ENCODE measurements at regions not wholly inside any gene's neighbourhood (a gene's known extent, or its start where the extent isn't known, plus 50 kb on each side); places are given as distances from the start of the nearest gene placed in this dataset.

DNA sequence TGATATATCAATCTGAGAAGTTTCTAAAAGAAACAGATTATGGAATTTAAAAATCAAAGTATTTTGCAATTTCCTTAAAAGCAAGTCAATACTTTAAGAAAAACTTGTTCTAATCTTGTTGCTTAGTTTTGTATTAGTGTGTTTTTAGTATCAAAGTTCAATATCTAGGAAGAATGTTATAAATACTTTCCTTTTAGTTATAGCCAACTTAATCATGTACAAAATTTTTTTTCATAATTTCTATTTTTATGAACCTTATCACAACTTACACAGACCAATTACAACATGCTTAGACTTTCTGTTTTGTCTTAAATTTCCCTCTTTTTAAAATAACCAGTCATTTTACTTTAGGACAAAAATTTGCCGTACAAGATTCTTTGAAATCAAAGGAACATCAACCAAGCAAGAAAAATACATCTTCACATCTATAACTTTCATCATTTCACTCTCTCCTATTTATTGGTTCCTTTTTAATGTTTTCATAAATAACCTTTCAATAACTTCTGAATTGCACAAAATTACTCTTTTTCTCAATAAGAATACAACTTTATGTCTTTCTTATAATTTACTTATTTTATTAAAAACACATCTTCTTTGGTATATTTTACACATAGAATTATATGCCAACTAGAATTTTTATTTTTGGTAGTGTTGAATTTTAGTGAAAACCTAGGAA is 308.2 kb upstream of the GLI3 start:
- no peak for FAIRE-seq
- no peaks in the 10 kb centered on the region for H4K20me1 ChIP-seq (replicated peaks; ENCODE audit: control insufficient read depth, extremely low read depth, insufficient read depth, low read length)
- POLR2A ChIA-PET: no interaction called here
- H3K27ac ChIP-seq (ENCODE audit: insufficient read depth, low read depth, low read length): no peak overlapping the region
- dilution Hi-C loops (cut with MboI; ENCODE audit: extremely low pct_ligation_motif_present, low sequenced_read_pairs) (no loop called here), intact Hi-C loops (cut with micrococcal nuclease) (no loop called here)
- H3K9me3 ChIP-seq (replicated peaks; ENCODE audit: control insufficient read depth, insufficient read depth, low read length): no peaks in the 10 kb centered on the region
- CTCF ChIA-PET: no interaction called here
- no peaks in the 10 kb centered on the region for H3K27me3 ChIP-seq (ENCODE audit: control insufficient read depth in 2 of 2, insufficient read depth in 2 of 2, low read length in 2 of 2)
- H3K4me3 ChIP-seq (replicated peaks in 1 of 3; ENCODE audit: insufficient read depth in 1 of 3, low read depth in 1 of 3, low read length in 3 of 3): no peak overlapping the region
- H3K9me1 ChIP-seq (replicated peaks; ENCODE audit: control insufficient read depth, extremely low read depth, insufficient read depth, low read length): no peaks in the 10 kb centered on the region
- no TSS peak for BruUV-seq (replicated peaks)
- H3K36me3 ChIP-seq (ENCODE audit: control insufficient read depth in 2 of 2, extremely low read depth in 1 of 2, insufficient read depth in 2 of 2, low read length in 2 of 2): no peaks in the 10 kb centered on the region
- TF ChIP-seq JUN (IDR thresholded peaks at IDR 0.05; ENCODE audit: borderline replicate concordance, insufficient read depth, insufficient read length, low read depth) (no peak), GATA2 (IDR thresholded peaks at IDR 0.05; ENCODE audit: insufficient read depth, insufficient read length, low read depth, low read length) (no peak), POLR2AphosphoS5 (IDR thresholded peaks at IDR 0.05; ENCODE audit: insufficient read depth, low read depth, low read length) (no peak)
- no peaks in the 10 kb centered on the region for H3K79me2 ChIP-seq (ENCODE audit: control insufficient read depth, insufficient read depth, low read length)
- no peak overlapping the region for H2AFZ ChIP-seq (ENCODE audit: low read depth, low read length)
- DNase-seq (ENCODE audit: low read depth, low spot score): no peak
- no peak overlapping the region for H3K4me2 ChIP-seq (ENCODE audit: insufficient read depth, low read length)
- H3K9ac ChIP-seq (replicated peaks; ENCODE audit: extremely low read depth, insufficient read depth, low read length): no peak overlapping the region
- no peaks in the 10 kb centered on the region for H3K4me1 ChIP-seq (ENCODE audit: control insufficient read depth, extremely low read depth, insufficient read depth, low read length)

DNA sequence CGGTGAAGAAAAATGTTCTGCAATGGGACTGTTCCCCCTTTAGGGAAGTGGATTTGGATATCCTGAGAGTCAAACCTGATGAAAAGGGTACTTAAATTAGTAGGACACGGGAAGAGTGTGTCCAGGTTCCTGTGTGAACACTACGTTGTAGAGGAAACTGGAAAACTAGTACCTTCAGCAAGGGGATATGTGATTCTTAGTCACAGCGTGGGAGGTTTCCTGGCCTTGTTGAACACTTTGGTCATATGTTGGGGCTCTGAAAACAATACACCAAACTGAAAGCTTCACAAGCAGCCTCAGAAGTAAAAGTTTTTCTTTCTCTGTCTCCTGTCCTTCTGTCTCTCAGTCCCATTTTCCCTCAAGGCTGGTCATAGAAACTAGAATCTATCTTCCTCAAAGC is 306.9 kb upstream of the GLI3 start:
- BruUV-seq (replicated peaks): no TSS peak
- intact Hi-C loops (cut with micrococcal nuclease): no loop called here

More for the DNA sequence above, 306.9 kb upstream of the GLI3 start:
- H3K79me2 ChIP-seq (ENCODE audit: control insufficient read depth, insufficient read depth, low read length): no peaks in the 10 kb centered on the region
- H3K9me1 ChIP-seq (replicated peaks; ENCODE audit: control insufficient read depth, extremely low read depth, insufficient read depth, low read length): no peaks in the 10 kb centered on the region
- no peak overlapping the region for H2AFZ ChIP-seq (ENCODE audit: low read depth, low read length)
- no peak for DNase-seq (ENCODE audit: low read depth, low spot score)
- no peak overlapping the region for H3K9ac ChIP-seq (replicated peaks; ENCODE audit: extremely low read depth, insufficient read depth, low read length)
- H3K4me2 ChIP-seq (ENCODE audit: insufficient read depth, low read length): no peak overlapping the region
- no peaks in the 10 kb centered on the region for H3K9me3 ChIP-seq (replicated peaks; ENCODE audit: control insufficient read depth, insufficient read depth, low read length)
- H3K27me3 ChIP-seq (ENCODE audit: control insufficient read depth in 2 of 2, insufficient read depth in 2 of 2, low read length in 2 of 2): no peaks in the 10 kb centered on the region
- dilution Hi-C loops (cut with MboI; ENCODE audit: extremely low pct_ligation_motif_present, low sequenced_read_pairs): no loop called here
- H3K27ac ChIP-seq (ENCODE audit: insufficient read depth, low read depth, low read length): no peak overlapping the region
- no peak for TF ChIP-seq MYC (IDR thresholded peaks at IDR 0.05; ENCODE audit: low read depth, low read length)
- no peak for TF ChIP-seq FOS (IDR thresholded peaks at IDR 0.05; ENCODE audit: borderline replicate concordance, insufficient read depth, low read length)
- TF ChIP-seq GATA2 (IDR thresholded peaks at IDR 0.05; ENCODE audit: insufficient read depth, insufficient read length, low read depth, low read length): no peak
- no peak for TF ChIP-seq EZH2 (IDR thresholded peaks at IDR 0.05; ENCODE audit: borderline replicate concordance, low read depth, low read length, severe bottlenecking)
- TF ChIP-seq, protein P1, sequence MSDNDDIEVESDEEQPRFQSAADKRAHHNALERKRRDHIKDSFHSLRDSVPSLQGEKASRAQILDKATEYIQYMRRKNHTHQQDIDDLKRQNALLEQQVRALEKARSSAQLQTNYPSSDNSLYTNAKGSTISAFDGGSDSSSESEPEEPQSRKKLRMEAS (IDR thresholded peaks at IDR 0.05; ENCODE audit: insufficient read depth, insufficient read length): no peak
- TF ChIP-seq, protein P2, sequence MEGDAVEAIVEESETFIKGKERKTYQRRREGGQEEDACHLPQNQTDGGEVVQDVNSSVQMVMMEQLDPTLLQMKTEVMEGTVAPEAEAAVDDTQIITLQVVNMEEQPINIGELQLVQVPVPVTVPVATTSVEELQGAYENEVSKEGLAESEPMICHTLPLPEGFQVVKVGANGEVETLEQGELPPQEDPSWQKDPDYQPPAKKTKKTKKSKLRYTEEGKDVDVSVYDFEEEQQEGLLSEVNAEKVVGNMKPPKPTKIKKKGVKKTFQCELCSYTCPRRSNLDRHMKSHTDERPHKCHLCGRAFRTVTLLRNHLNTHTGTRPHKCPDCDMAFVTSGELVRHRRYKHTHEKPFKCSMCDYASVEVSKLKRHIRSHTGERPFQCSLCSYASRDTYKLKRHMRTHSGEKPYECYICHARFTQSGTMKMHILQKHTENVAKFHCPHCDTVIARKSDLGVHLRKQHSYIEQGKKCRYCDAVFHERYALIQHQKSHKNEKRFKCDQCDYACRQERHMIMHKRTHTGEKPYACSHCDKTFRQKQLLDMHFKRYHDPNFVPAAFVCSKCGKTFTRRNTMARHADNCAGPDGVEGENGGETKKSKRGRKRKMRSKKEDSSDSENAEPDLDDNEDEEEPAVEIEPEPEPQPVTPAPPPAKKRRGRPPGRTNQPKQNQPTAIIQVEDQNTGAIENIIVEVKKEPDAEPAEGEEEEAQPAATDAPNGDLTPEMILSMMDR (IDR thresholded peaks at IDR 0.05; ENCODE audit: extremely low read depth in 1 of 2, insufficient read depth in 1 of 2, low read depth in 1 of 2, low read length in 2 of 2): no peak
- TF ChIP-seq JUN (IDR thresholded peaks at IDR 0.05; ENCODE audit: borderline replicate concordance, insufficient read depth, insufficient read length, low read depth): no peak
- no peak for TF ChIP-seq POLR2AphosphoS5 (IDR thresholded peaks at IDR 0.05; ENCODE audit: insufficient read depth, low read depth, low read length)
- TF ChIP-seq POLR2A (IDR thresholded peaks at IDR 0.05; ENCODE audit: low read depth, low read length): no peak
- H3K4me1 ChIP-seq (ENCODE audit: control insufficient read depth, extremely low read depth, insufficient read depth, low read length): no peaks in the 10 kb centered on the region
- ChIA-PET POLR2A (no interaction called here), CTCF (no interaction called here)
- H3K4me3 ChIP-seq (replicated peaks in 1 of 3; ENCODE audit: insufficient read depth in 1 of 3, low read depth in 1 of 3, low read length in 3 of 3): no peak overlapping the region
- no peaks in the 10 kb centered on the region for H3K36me3 ChIP-seq (ENCODE audit: control insufficient read depth in 2 of 2, extremely low read depth in 1 of 2, insufficient read depth in 2 of 2, low read length in 2 of 2)
- H4K20me1 ChIP-seq (replicated peaks; ENCODE audit: control insufficient read depth, extremely low read depth, insufficient read depth, low read length): no peaks in the 10 kb centered on the region
- FAIRE-seq: no peak
